ENCODE measurements at regions not wholly inside any gene's neighbourhood (a gene's known extent, or its start where the extent isn't known, plus 50 kb on each side); places are given as distances from the start of the nearest gene placed in this dataset.

GRCh38 chr9:70474413-70474812 lies 60.0 kb upstream of the KLF9 start (continued):
- no peak for TF ChIP-seq FOXP4 (CRISPR knock-in tag; IDR thresholded peaks at IDR 0.05)
- TF ChIP-seq ZNF317 (CRISPR knock-in tag; IDR thresholded peaks at IDR 0.05; ENCODE audit: borderline replicate concordance, low read depth): no peak
- no peak for TF ChIP-seq ZNF512 (CRISPR knock-in tag; IDR thresholded peaks at IDR 0.05; ENCODE audit: borderline replicate concordance)

- peaks cover 6% of the 10 kb centered on the region; the same call in 1 of the 2 replicates for H3K9me3 Mint-ChIP-seq
- H3K4me1 Mint-ChIP-seq: peaks cover 9% of the 10 kb centered on the region
- ATAC-seq (no peak), DNase-seq (ENCODE audit: low spot score) (no peak)
- H3K27ac Mint-ChIP-seq: no peak overlapping the region
- ChIA-PET POLR2A (no interaction called here), CTCF (interaction anchor here (1.1 to 1.2 kb wide), 2 partner anchors 12 to 130 kb away, joined by 3 read pairs; no protein-coding TSS in a partner anchor)
- H3K27me3 Mint-ChIP-seq (ENCODE audit: low read depth): no peaks in the 10 kb centered on the region; the same call in 1 of the 2 replicates
- no peak overlapping the region for H3K4me3 Mint-ChIP-seq
- no peak for TF ChIP-seq FOXP1 (CRISPR knock-in tag; IDR thresholded peaks at IDR 0.05; ENCODE audit: borderline replicate concordance)
- TF ChIP-seq STAT6 (CRISPR knock-in tag; conservative IDR thresholded peaks at IDR 0.05; ENCODE audit: low read depth): no peak
- no peak for TF ChIP-seq RORB (CRISPR knock-in tag; IDR thresholded peaks at IDR 0.05)
- TF ChIP-seq FOXP4 (CRISPR knock-in tag; IDR thresholded peaks at IDR 0.05): no peak
- no peak for TF ChIP-seq IRF2 (CRISPR knock-in tag; IDR thresholded peaks at IDR 0.05; ENCODE audit: borderline replicate concordance, low read depth)
- no peak for TF ChIP-seq ERG (CRISPR knock-in tag; IDR thresholded peaks at IDR 0.05)
- TF ChIP-seq JAZF1 (CRISPR knock-in tag; IDR thresholded peaks at IDR 0.05): no peak
- no peak for TF ChIP-seq ZNF138 (CRISPR knock-in tag; conservative IDR thresholded peaks at IDR 0.05)
- TF ChIP-seq SP1 (CRISPR knock-in tag; conservative IDR thresholded peaks at IDR 0.05): no peak
- no peak for TF ChIP-seq MLX (CRISPR knock-in tag; IDR thresholded peaks at IDR 0.05)
- no peak for TF ChIP-seq ZBTB21 (CRISPR knock-in tag; IDR thresholded peaks at IDR 0.05; ENCODE audit: borderline replicate concordance)
- no peak for TF ChIP-seq CBFB (CRISPR knock-in tag; IDR thresholded peaks at IDR 0.05; ENCODE audit: low read depth)
- no peak for TF ChIP-seq KAT7 (CRISPR knock-in tag; IDR thresholded peaks at IDR 0.05; ENCODE audit: borderline replicate concordance)
- TF ChIP-seq ZNF532 (CRISPR knock-in tag; IDR thresholded peaks at IDR 0.05; ENCODE audit: borderline replicate concordance): no peak
- TF ChIP-seq OVOL2 (CRISPR knock-in tag; IDR thresholded peaks at IDR 0.05; ENCODE audit: borderline replicate concordance): no peak
- no peak for TF ChIP-seq ZNF423 (CRISPR knock-in tag; IDR thresholded peaks at IDR 0.05)
- no peak for TF ChIP-seq CREM (CRISPR knock-in tag; IDR thresholded peaks at IDR 0.05)
- H3K36me3 Mint-ChIP-seq: no peaks in the 10 kb centered on the region
These were observed 58.1 kb upstream of the KLF9 start for GRCh38 chr9:70472268-70473249.

Measured in WTC11 (cell line).